HUES64 (cell line): ENCODE measurements at regions not wholly inside any gene's neighbourhood (a gene's known extent, or its start where the extent isn't known, plus 50 kb on each side); places are given as distances from the start of the nearest gene placed in this dataset.

Experiments used
- H3K27ac ChIP-seq: 2 replicates; pipeline ENCODE4 v1.7.0; 2013; ENCODE audit warnings: low read depth, low read length, inconsistent platforms
- H3K27me3 ChIP-seq: 2 replicates; pipeline ENCODE4 v1.6.1; 2013; ENCODE audit warnings: mild to moderate bottlenecking, low read length; ENCODE audit not compliant: insufficient read depth
- H3K36me3 ChIP-seq: 2 replicates; pipeline ENCODE4 v1.6.1; 2013; ENCODE audit warnings: mild to moderate bottlenecking, low read length; ENCODE audit not compliant: insufficient read depth
- H3K4me1 ChIP-seq: 2 replicates; pipeline ENCODE4 v1.6.1; 2013; ENCODE audit warnings: mild to moderate bottlenecking, low read length, moderate library complexity; ENCODE audit not compliant: insufficient read depth
- H3K4me3 ChIP-seq: 2 replicates; pipeline ENCODE4 v1.5.1; 2013; ENCODE audit warnings: mild to moderate bottlenecking, low read length, moderate library complexity
- H3K9ac ChIP-seq: 2 replicates; pipeline ENCODE4 v1.6.1; 2013; ENCODE audit warnings: mild to moderate bottlenecking, low read depth, low read length
- H3K9me3 ChIP-seq: 2 replicates; pipeline ENCODE4 v1.6.1; 2013; ENCODE audit warnings: low read depth, low read length; ENCODE audit not compliant: insufficient read depth
- WGBS: fragments of 150-250, 120-280 bp; methylation state at CpG from one replicate; pipeline ENCODE4 v1.1.7; 2013; ENCODE audit warnings: missing lambda C conversion rate; 5-methylcytosine and 5-hydroxymethylcytosine counted together

GRCh38 chr16:6903671-6904070 is 429.0 kb upstream of the RBFOX1 start:
- H3K4me1 ChIP-seq: peaks cover 21% of the 10 kb centered on the region
- H3K27me3 ChIP-seq: peaks cover 66% of the 10 kb centered on the region
- no peak overlapping the region for H3K27ac ChIP-seq
- H3K9me3 ChIP-seq: no peaks in the 10 kb centered on the region
- no peak overlapping the region for H3K4me3 ChIP-seq
- no peak overlapping the region for H3K9ac ChIP-seq
- H3K36me3 ChIP-seq: no peaks in the 10 kb centered on the region
- 70% methylated on average over 5 of the region's 5 CpGs for WGBS

GRCh38 chr16:6898896-6899295 is 433.7 kb upstream of the RBFOX1 start:
- 87% methylated on average over 10 of the region's 10 CpGs for WGBS
- Histone ChIP-seq H3K9me3 (no peaks in the 10 kb centered on the region), H3K9ac (no peak overlapping the region), H3K27ac (no peak overlapping the region), H3K4me1 (peaks cover 4% of the 10 kb centered on the region; the same call in 1 of the 2 replicates), H3K4me3 (no peak overlapping the region), H3K36me3 (no peaks in the 10 kb centered on the region), H3K27me3 (peaks cover 35% of the 10 kb centered on the region)

- Histone ChIP-seq H3K27me3 (peaks cover 25% of the 10 kb centered on the region), H3K4me3 (no peak overlapping the region), H3K27ac (no peak overlapping the region), H3K9ac (no peak overlapping the region), H3K4me1 (no peaks in the 10 kb centered on the region; the same call in 1 of the 2 replicates), H3K36me3 (no peaks in the 10 kb centered on the region), H3K9me3 (no peaks in the 10 kb centered on the region)
- WGBS: 75% methylated on average over 8 of the region's 8 CpGs
Measured at GRCh38 chr16:6897876-6898485, 434.7 kb upstream of the RBFOX1 start.

DNA sequence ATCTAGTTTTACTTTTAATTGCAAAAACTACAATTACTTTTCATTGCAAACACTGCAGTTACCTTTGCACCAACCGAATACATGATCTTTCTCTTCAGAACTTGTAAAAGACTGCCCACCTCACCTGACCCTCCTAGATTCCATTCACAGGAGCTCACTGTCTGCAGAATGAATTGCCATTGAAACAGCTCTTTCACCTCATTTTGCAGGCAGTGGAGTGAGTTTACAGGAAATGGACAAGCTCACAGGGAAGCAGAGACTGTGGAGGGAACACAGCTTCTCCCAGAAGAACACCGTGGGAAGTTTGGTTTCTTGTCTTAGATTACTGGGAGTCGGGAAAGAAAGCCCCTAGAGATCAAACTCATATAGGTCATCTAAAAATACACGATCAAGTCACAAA is 439.7 kb upstream of the RBFOX1 start:
- Histone ChIP-seq H3K9ac (no peak overlapping the region), H3K27ac (no peak overlapping the region), H3K36me3 (no peaks in the 10 kb centered on the region), H3K4me1 (peaks cover 11% of the 10 kb centered on the region; the same call in 1 of the 2 replicates), H3K27me3 (no peaks in the 10 kb centered on the region), H3K4me3 (no peak overlapping the region), H3K9me3 (no peaks in the 10 kb centered on the region)
- WGBS: 72% methylated on average over 4 of the region's 4 CpGs

DNA sequence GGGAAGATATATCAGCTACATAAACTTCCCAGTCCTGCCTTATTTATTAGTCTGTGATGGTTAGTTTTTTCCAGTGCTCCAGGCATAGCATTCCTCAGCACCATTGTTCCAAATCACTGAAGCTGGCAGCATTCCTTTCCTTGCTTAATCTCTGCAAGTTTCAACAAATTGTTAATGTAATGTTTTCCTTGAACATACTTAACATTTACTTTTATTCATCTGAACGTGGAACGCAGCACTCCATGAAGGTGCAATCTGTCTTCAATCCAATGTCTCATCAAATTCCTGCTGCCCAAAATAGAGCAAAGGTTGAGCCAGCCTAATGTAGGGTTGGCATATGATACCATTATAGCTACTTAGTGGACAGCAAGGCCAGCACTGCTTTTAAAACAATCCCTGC is 441.1 kb upstream of the RBFOX1 start:
- 88% methylated on average over 2 of the region's 2 CpGs for WGBS
- no peaks in the 10 kb centered on the region for H3K9me3 ChIP-seq
- H3K27ac ChIP-seq: no peak overlapping the region

GRCh38 chr16:6888531-6888930 is 444.1 kb upstream of the RBFOX1 start:
- WGBS: 100% methylated on average over 2 of the region's 2 CpGs
- no peak overlapping the region for H3K9ac ChIP-seq
- H3K4me3 ChIP-seq: no peak overlapping the region

More for the DNA sequence above, 441.1 kb upstream of the RBFOX1 start:
- H3K9ac ChIP-seq: no peak overlapping the region
- no peak overlapping the region for H3K4me3 ChIP-seq
- no peaks in the 10 kb centered on the region for H3K27me3 ChIP-seq
- H3K4me1 ChIP-seq: peaks cover 11% of the 10 kb centered on the region; the same call in 1 of the 2 replicates
- no peaks in the 10 kb centered on the region for H3K36me3 ChIP-seq

DNA sequence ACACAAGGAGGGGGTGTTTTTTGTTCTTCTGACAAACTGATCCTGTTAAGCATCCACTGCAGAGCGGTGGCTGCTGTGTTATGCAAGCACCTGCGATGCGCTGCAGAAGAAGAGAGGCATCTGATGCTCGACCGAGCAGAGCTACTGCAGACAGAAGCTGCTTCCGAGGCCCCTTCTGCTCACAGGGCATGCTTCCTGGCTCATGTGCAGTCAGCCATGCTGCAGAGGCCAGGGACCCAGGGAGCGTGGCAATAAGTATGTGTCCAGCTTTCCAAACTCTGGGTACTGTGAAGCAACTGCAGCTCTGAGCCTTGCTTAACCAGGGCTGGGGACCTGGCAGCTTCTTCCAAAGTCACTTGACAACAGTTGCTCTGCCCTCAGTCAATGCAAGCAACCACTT is 448.6 kb upstream of the RBFOX1 start:
- H3K36me3 ChIP-seq: no peaks in the 10 kb centered on the region
- no peak overlapping the region for H3K9ac ChIP-seq
- no peak overlapping the region for H3K27ac ChIP-seq
- no peak overlapping the region for H3K4me3 ChIP-seq
- no peaks in the 10 kb centered on the region for H3K27me3 ChIP-seq
- peaks cover 6% of the 10 kb centered on the region; the same call in 1 of the 2 replicates for H3K4me1 ChIP-seq
- 92% methylated on average over 7 of the region's 7 CpGs for WGBS
- no peaks in the 10 kb centered on the region for H3K9me3 ChIP-seq

More at GRCh38 chr16:6888531-6888930, 444.1 kb upstream of the RBFOX1 start:
- Histone ChIP-seq H3K27ac (no peak overlapping the region), H3K27me3 (no peaks in the 10 kb centered on the region), H3K9me3 (no peaks in the 10 kb centered on the region), H3K4me1 (peaks cover 11% of the 10 kb centered on the region; the same call in 1 of the 2 replicates), H3K36me3 (no peaks in the 10 kb centered on the region)

DNA sequence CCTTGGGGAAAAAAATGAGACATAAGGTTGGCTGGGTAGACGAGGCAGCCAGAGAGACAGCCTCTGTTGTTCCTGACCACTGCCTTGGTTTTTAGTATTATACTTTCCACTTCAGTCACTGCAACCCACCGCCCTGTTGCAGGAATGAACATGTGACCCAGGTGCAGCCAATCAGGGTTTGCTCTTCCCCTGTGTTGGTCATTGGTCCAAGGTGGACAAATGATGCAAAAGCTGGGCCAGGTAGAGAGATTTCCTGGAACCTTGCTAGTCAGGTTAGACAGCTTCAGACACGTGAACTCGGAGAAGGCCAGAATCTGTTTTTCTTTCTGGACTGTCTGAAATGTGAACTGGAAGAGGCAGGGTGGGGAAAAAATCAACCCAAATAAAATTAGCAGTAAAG is 452.4 kb upstream of the RBFOX1 start:
- no peak overlapping the region for H3K27ac ChIP-seq
- H3K27me3 ChIP-seq: no peaks in the 10 kb centered on the region
- no peak overlapping the region for H3K9ac ChIP-seq
- WGBS: 83% methylated on average over 4 of the region's 4 CpGs
- H3K9me3 ChIP-seq: no peaks in the 10 kb centered on the region
- no peaks in the 10 kb centered on the region for H3K36me3 ChIP-seq
- no peaks in the 10 kb centered on the region for H3K4me1 ChIP-seq
- no peak overlapping the region for H3K4me3 ChIP-seq

- Histone ChIP-seq H3K4me1 (peaks cover 41% of the 10 kb centered on the region), H3K27ac (no peak overlapping the region), H3K4me3 (no peak overlapping the region), H3K9ac (no peak overlapping the region), H3K36me3 (no peaks in the 10 kb centered on the region), H3K9me3 (no peaks in the 10 kb centered on the region), H3K27me3 (peaks cover 96% of the 10 kb centered on the region)
- WGBS: 92% methylated on average over 5 of the region's 5 CpGs
Measured at GRCh38 chr16:6864671-6865070, 468.0 kb upstream of the RBFOX1 start.

GRCh38 chr16:6864244-6864643 is 468.4 kb upstream of the RBFOX1 start:
- Histone ChIP-seq H3K27ac (no peak overlapping the region), H3K4me1 (peaks cover 41% of the 10 kb centered on the region), H3K4me3 (no peak overlapping the region), H3K27me3 (peaks cover 96% of the 10 kb centered on the region), H3K36me3 (no peaks in the 10 kb centered on the region), H3K9ac (no peak overlapping the region), H3K9me3 (no peaks in the 10 kb centered on the region)
- 82% methylated on average over 4 of the region's 4 CpGs for WGBS

- H3K27ac ChIP-seq: no peak overlapping the region
- H3K4me3 ChIP-seq: no peak overlapping the region; the same call in 1 of the 2 replicates
- no peaks in the 10 kb centered on the region for H3K36me3 ChIP-seq
- peaks cover 96% of the 10 kb centered on the region for H3K27me3 ChIP-seq
- peaks cover 41% of the 10 kb centered on the region for H3K4me1 ChIP-seq
- H3K9me3 ChIP-seq: no peaks in the 10 kb centered on the region
- WGBS: 3% methylated on average over 2 of the region's 2 CpGs
- H3K9ac ChIP-seq: no peak overlapping the region
Measured at GRCh38 chr16:6863135-6863534, 469.5 kb upstream of the RBFOX1 start.
